ENCODE measurements at regions not wholly inside any gene's neighbourhood (a gene's known extent, or its start where the extent isn't known, plus 50 kb on each side); places are given as distances from the start of the nearest gene placed in this dataset.

GRCh38 chr21:35410656-35411055, 361.6 kb upstream of the RUNX1 start:
- TF ChIP-seq CTCF (IDR thresholded peaks at IDR 0.05; ENCODE audit: low read depth, low read length): no peak
- TF ChIP-seq MAX (IDR thresholded peaks at IDR 0.05; ENCODE audit: low read depth, low read length): no peak
- no peak for TF ChIP-seq MYC (IDR thresholded peaks at IDR 0.05; ENCODE audit: low read depth, low read length)
- TF ChIP-seq POLR2A (IDR thresholded peaks at IDR 0.05; ENCODE audit: extremely low read depth, insufficient read length): no peak
